GM13976 (cell line): ENCODE measurements at regions not wholly inside any gene's neighbourhood (a gene's known extent, or its start where the extent isn't known, plus 50 kb on each side); places are given as distances from the start of the nearest gene placed in this dataset.
"Not testable (repeated sequence)": the region's sequence is repeated elsewhere in the genome, so short reads cannot be mapped to it uniquely, and the experiment has no call there.

ENCODE experiments used
- DNase-seq: peaks from one replicate; pipeline ENCODE4 v3.0.0; 2012; ENCODE audit warnings: low spot score
- CTCF ChIP-seq: IDR thresholded peaks from 2 replicates; pipeline ENCODE4 v1.5.1; 2012; ENCODE audit warnings: borderline replicate concordance, mild to moderate bottlenecking; ENCODE audit not compliant: insufficient read depth; ENCODE audit errors: extremely low read depth, missing control alignments, control extremely low read depth
- in situ Hi-C: fragments of 300-500 bp; cut with MboI; formaldehyde crosslinking; loops from one replicate; pipeline ENCODE4 v1.12.0; 2022; ENCODE audit warnings: low sequenced_read_pairs, mixed read lengths, inconsistent platforms; ENCODE audit not compliant: unreplicated experiment

GRCh38 chr20:41746635-41747034, 128.5 kb upstream of the CHD6 start:
- no peak for DNase-seq
- in situ Hi-C loops: loop anchor here (25.0 kb wide), 2 partner anchors 1441 to 1666 kb away; partner anchors contain the start of gene PTPRT
- TF ChIP-seq CTCF: no peak

GRCh38 chr20:41738604-41739206, 120.5 kb upstream of the CHD6 start:
- in situ Hi-C loops: loop anchor here (25.0 kb wide), 2 partner anchors 1449 to 1674 kb away; partner anchors contain the start of gene PTPRT
- TF ChIP-seq CTCF: peak; percentile 77
- DNase-seq: peak; percentile 43

- in situ Hi-C loops: loop anchor here (25.0 kb wide), 2 partner anchors 1451 to 1676 kb away; partner anchors contain the start of gene PTPRT
- TF ChIP-seq CTCF: no peak
These were observed 117.8 kb upstream of the CHD6 start for GRCh38 chr20:41735949-41736348.

GRCh38 chr20:41734506-41734945, 116.3 kb upstream of the CHD6 start:
- in situ Hi-C loops: loop anchor here (25.0 kb wide), 2 partner anchors 1453 to 1678 kb away; partner anchors contain the start of gene PTPRT
- peak; percentile 78 for TF ChIP-seq CTCF
- peak; percentile 46 for DNase-seq

More at GRCh38 chr20:41735949-41736348, 117.8 kb upstream of the CHD6 start:
- no peak for DNase-seq

- no peak for DNase-seq
- in situ Hi-C loops: loop anchor here (25.0 kb wide), 2 partner anchors 1454 to 1679 kb away; partner anchors contain the start of gene PTPRT
- no peak for TF ChIP-seq CTCF
These were observed 115.0 kb upstream of the CHD6 start for GRCh38 chr20:41733151-41733550.

GRCh38 chr20:41731198-41731597, 113.0 kb upstream of the CHD6 start:
- in situ Hi-C loops: loop anchor here (25.0 kb wide), 2 partner anchors 1456 to 1681 kb away; partner anchors contain the start of gene PTPRT

GRCh38 chr20:41727681-41728080, 109.5 kb upstream of the CHD6 start:
- not testable (repeated sequence) for DNase-seq
- in situ Hi-C loops: loop anchor here (25.0 kb wide), 2 partner anchors 1460 to 1685 kb away; partner anchors contain the start of gene PTPRT

More at GRCh38 chr20:41731198-41731597, 113.0 kb upstream of the CHD6 start:
- DNase-seq: not testable (repeated sequence)
